ENCODE measurements at regions not wholly inside any gene's neighbourhood (a gene's known extent, or its start where the extent isn't known, plus 50 kb on each side); places are given as distances from the start of the nearest gene placed in this dataset.
"Not testable (repeated sequence)": the region's sequence is repeated elsewhere in the genome, so short reads cannot be mapped to it uniquely, and the experiment has no call there.

DNA sequence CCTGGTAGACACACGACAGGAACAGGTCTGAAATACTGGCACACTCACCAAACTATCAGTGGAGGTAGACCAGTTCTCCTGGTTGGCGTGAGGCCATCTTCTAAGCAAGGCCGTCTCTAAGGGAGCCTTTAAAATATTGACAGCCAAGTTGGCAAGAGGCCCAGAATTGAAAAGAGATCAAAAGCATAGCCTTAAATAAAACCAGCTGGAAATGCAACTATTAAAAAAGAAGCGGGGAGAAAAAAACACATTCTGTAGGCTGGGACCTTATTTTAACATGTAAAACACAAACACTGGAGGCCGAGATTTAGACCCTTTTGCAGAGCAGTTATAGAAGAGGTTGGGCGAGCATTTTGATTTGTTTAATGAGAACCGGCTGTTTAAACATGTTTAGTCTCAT is 233.0 kb upstream of the CLNK start:
- no peak for DNase-seq (ENCODE audit: low spot score)

DNA sequence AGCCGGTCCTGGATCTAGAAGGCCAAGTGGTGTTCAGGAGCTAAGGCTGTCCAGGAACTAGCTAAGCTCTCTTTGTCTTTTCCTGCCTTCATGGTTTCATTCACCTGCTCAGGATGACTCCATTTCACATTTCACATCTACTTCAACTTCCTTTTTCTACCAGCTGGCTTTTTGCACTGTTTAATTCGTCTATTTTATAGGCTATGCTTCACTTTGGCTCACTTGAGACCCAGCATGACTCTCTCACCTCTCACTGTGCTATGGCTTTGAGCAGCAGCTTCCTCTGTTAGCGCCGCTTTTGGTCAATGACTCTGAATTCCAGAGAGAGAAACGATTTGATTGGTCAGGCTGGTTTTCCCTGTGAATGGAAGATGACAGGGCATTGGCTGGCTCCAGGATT is 213.5 kb upstream of the CLNK start:
- no peak for DNase-seq (ENCODE audit: low spot score)

DNA sequence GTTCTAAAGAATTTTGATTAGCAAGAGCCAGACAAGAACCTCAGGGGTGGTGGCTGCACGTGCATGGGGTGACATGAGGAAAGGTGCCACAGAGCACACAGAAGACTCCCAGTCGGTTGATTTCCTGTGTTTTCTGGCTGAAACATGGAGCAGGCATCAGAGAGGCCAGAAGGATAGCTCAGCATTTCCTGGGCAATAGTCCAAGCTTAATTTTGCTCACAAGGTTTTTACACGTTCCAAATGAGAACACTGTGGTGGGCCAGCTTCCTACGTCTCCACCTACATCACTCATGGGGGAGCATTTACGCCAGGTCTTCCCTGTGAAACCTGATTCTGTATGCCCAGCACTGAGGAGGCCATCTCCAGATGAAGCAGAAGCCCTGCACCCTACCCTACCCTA is 212.5 kb upstream of the CLNK start:
- DNase-seq (ENCODE audit: low spot score): peak; percentile 98

DNA sequence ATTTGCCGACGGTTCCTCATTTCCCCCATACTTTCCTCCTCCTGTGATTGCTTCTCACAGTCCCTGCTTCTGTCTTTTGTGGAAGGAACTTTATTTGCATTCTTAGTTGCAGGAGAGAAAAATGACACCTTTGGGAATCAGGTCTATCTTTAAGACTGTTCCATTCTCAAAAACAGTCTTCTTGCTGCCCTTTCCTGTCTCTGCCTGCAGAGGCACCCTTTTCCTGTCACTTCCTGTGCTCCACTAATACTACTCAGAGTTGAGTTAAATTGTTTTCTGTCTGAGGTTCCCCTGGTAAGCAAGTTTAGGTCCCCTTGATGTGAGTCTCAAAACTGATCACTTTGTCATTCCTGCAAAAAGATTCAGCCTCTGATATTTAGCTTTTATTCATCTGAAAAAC is 208.8 kb upstream of the CLNK start:
- DNase-seq (ENCODE audit: low spot score): peak; percentile 9

DNA sequence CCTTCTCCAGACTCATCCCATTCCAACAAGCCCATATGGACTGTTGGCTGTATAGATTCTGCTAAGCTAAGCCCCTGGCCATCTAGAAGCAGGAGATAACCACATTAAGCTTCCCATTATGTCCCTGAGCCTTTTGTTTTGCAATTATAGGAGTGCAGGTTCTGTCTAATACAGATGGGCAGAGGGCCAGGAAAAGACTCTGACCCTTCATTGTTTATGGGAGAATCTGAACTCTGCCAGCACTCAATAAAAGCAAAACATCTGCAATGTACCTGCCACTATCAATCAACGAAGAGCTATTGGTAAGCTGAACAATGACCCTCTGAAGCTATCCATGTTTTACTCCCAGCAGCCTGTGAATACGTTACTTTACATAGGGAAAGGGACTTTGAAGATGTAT is 207.3 kb upstream of the CLNK start:
- DNase-seq (ENCODE audit: low spot score): no peak

DNA sequence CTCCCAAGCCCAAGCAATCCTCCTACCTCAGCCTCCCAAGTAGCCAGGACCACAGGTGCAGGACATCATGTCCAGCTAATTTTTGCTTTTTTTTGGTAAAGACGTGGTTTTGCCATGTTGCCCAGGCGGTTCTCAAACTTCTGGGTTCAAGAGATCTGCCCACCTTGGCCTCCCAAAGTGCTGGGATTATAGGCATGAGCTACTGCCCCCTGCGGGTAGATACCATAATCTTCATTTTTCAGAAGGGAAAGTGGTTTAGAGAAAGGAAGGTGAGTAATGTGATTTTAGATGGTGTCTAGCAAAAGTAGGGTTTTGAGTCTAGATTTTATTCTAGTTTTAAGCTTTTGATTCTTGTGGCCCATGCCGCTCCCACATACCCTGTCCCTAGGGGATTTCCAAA is 205.3 kb upstream of the CLNK start:
- DNase-seq (ENCODE audit: low spot score): no peak

DNA sequence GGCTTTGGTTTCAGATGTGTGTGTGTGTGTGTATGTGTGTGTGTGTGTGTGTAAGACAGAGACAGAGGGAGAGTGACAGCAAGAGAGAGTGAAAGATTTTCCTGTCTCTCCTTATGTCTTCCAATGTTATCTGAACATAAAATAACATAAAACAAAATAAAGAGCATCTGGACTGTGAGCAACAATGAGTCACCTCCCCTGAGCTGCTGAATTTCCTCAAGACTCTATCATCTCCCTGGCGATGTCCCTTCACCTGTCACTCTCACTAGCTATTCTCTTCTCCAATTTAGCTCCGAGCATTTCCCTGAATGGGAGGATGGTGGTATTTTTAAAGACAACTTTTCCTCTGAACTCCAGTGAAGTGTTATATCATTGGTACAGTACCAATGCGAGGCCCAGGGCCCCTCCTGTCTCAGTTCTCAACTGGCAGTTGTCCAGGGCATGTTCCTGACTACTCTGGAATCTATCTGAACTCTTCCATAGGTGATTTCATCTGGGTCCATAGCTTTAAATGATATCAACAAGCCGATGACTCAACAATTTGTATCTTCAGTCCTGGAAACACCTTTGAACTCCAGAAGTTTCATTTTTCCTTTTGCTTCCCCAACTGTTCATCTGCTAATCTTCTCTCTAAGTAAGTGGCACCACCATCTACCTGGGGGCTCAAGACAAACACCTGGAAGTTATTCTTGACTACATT is 195.0 kb upstream of the CLNK start:
- DNase-seq (ENCODE audit: low spot score): no peak

DNA sequence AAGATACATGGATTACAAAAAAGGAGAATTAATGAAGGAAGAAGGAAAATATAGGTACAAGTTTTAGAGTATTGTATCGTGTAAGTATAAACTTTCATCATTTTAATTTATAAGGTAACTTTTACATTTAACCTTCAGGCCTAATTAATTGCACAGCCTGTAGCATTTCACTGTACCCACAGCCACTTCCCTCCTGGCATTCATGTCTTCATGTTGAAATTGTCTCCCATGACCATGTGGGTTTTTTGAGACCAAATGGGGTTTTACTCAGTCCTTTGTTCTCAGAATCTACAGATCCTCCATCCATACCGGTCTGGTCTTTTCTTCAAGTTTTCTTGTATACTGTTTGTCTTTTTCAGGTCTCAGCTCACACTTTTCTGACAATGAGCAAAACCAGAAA is 194.3 kb upstream of the CLNK start:
- DNase-seq (ENCODE audit: low spot score): no peak

DNA sequence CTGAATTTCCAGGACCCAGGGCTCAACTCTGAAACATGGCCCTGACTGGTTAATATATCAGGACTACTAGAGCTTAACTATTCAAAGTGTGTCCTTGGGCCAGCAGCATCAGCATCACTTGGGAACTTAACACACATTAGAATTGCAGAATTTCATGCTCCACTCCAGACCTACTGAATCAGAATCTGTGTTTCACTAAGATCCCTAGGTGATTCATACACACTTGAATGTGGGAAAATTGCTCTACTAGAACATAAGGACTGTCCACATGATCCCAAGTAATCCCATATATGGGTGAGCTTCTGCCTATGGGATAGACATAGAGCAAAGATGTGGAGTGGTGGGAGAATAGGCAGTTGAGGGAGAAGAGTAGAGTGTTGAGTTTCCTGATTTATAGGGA is 192.5 kb upstream of the CLNK start:
- no peak for DNase-seq (ENCODE audit: low spot score)

DNA sequence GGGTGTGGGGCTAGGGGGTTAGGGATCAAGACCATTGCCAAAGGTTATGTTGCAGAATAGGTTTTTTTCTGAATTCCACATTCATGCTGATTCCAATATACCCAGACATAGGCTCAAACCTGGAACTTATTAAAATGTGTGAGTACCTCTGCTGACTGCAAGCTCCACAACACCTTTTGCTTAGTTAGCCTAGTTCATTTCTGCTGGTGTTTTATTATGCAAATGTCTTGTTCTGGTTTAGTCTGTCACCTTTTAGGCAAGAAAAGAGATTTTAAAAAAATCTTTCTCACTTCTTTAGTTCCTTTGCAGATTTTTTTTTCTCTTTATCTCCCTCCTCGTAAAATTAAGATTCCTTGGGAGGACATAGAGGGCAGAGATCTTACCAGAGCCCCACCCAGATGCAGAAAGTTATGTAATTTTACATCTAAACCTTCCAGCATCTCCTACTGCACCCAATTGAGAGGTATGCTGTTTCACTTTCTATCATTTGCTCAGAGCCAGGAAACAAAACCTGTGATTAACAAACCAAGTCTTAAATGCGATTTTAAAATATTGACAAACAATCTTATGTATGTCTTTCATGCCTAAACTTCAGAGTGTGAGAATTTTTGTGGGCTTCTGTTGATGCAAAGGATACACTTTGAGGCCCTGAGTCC is 190.7 kb upstream of the CLNK start:
- DNase-seq (ENCODE audit: low spot score): no peak

DNA sequence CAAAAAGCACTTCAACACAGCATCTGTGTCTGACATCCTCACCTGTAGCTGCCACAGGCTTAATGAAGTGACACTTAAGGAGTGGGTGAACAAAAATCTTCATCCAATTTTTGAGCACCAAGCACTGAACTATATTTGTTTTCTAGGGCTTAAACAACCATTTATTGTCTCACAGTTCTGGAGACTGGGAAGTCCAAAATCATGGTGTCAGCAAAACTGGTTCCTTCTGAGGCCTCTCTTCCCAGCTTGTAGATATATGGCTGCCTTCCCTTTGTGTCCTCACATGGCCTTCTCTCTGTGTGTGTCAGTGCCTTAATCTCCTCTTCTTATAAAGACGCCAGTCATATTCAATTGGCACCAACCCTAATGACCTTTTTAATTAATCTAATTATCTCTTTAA is 189.2 kb upstream of the CLNK start:
- DNase-seq (ENCODE audit: low spot score): no peak

DNA sequence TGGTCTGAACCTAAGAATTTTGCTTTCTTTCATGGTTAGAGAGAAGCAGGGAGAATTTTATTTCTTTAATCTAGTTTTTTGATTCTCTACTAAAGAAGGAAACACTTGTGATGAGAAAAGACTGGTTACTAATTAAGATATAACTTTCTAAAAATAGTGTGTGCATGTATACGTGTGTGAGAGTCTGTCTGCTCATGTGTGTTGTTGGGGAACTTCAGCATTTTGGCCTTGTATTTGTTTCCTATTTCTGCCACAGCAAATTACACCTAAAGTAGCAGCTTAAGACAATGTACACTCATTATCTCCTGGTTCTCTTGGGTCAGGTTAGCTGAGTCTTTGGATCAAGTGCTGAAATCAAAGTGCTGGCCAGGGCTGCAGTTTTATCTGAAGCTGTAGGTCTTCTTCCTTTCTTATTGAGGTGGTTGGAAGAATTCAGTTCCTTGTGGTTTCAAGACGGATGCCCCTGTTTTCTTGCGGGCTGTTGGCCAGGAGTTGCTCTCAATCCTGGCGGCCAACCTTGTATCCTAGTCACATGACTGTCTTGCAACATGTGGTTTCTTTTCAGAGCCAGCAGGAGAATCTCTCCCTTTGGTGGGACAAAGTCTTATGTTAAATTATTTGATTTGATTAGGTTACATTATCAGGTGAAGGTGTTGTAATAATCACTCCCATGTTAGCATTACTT is 188.4 kb upstream of the CLNK start:
- DNase-seq (ENCODE audit: low spot score): no peak

DNA sequence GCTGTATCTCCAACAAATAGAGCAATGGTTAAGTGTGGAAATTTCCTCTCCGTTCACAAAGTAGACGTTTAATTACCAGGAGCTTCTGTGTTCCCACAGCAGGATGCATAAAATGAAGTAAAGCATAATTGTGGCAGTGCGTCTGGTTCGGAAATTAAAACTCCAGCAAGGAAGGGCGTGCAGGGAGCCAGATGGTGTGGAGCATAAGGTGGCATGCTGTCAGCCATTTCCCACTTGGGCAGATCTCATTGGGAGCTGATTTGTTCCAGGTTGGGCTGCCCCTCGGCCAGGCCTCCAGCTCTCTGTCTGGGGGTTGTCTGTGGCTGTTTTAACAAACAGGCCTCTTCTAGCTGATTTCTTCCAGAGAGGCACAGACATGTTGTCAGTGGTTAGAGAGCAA is 182.1 kb upstream of the CLNK start:
- DNase-seq (ENCODE audit: low spot score): peak; percentile 98

DNA sequence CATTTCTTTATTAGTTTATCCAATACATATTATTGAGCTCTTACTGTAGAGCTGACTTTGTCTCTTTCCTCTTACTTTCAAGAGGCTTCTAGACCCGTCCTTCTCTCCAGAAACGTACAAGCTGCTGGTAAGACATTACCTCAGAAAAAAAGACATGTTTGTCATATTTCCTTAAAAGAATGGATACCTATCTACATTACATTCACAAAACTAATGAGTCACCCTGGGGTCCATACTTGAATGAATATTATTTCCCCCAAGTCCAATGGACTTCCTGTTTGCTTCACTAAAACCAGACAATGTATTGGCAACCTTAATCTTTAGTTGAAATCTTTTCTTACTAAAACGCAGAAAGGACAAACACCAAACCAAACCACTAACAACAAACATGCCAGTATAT is 176.5 kb upstream of the CLNK start:
- no peak for DNase-seq (ENCODE audit: low spot score)

DNA sequence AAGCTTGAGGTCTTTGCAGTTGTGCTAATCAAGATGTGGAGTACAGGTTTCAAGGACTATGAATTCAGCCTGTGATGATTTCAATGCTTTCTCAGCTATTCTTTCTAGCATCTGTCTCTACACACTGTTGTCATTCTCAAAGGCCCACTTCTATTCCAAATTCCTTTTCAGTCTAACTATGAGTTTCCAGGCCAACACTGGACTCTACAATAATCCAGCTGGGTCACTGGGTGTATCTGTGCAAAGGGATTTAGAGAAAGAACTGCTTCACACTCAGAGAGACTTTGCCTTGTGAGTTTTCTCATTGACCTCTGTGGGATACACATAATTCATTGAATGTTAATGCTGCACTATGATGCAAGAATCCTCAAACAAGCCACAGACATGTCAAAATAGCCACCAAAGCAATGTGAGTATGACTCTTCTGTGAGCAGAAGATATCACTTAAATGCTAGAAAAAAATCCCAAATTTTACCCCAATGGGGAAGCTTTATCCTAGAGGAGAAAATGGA is 171.8 kb upstream of the CLNK start:
- DNase-seq (ENCODE audit: low spot score): no peak

DNA sequence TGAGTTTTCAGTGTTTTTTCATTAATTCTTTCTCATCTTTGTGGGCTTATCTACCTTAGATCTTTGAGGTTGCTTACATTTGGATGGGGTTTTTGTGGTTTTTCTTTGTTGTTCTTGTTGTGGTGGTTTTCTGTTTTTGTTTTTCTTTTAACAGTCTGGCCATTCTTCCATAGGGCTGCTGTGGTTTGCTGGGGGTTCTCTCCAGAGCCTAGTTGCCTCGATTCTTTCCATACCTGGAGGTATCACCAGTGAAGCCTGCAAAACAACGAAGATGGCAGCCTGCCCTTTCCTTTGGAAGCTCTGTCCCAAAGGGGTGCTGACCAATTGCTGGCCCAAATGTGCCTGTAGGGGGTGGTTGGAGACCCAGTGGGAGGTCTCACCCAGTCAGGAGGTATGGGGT is 168.6 kb upstream of the CLNK start:
- DNase-seq (ENCODE audit: low spot score): no peak

DNA sequence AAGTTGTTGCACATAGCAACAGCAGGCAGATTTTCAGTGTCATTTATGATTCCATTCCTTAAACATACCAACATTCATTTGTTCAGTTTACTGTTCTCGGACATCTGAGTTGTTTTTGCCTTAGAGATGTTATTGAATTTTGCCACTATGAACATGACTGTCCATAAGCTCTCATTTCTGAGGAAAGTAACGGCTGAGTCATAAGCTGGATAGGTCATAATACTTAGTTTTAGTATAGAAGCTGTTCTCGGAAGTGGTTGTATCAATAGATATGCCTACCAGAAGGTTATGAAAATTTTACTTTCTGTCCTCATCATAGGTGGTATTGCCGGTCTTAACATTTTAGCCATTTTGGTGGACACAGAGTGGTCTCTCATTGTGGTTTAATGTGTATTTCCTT is 157.1 kb upstream of the CLNK start:
- DNase-seq (ENCODE audit: low spot score): no peak

DNA sequence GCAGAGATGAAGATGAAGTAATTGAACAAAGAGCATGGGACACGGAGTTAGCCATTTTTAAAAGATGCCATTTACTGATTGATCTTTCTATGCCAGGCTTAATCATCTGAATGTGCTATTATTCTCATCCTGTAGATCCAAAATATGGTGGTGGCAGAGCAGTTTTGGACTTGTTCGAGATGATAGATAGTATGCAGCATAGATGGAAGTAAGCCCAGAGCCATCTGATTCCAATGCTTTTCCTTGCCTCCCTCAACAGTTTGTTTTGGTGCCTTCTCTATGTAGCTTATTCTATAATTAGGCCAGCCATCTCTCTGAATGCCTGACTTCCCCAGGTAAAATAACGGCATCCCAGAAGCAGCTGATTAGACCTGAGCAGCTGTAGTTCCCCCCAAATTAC is 152.6 kb upstream of the CLNK start:
- DNase-seq (ENCODE audit: low spot score): no peak

DNA sequence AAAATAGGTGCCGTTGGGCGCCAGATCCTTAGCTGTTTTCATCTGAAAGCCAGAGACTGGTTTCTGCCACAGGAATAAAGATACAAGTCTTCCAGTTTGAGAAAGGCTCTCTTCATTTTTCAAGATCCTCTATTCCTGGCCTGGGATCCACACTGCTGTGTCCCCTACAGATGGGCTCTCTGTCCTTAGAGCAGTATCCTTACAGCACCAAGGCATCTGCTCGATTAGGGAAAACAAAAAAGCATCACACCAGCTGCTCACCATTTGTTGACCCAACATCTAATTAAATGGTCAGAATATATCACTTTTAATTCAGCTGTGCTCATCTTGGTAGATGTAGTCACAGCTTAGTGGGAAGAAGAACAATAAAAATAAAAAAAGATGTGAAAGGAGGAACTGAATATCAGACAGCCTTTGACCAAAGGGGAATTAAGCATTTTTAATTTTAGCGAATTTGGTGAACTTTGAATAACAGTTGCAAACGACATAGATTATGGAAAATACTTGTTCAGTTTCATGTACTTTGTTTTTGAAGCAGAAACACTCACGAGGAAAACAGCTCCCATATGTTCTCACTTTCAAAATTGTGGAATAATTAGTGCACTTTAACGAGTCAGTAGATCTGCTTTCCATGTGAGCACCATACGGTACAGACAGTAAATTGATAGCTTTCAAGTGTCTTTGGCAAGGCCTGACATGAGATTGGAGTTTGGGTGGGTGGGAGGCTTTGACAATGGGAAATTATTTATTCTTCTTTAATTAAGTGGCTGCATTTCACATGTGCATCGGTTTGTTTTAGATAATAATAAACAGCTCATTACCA is 148.4 kb upstream of the CLNK start:
- DNase-seq (ENCODE audit: low spot score): peak; percentile 19

DNA sequence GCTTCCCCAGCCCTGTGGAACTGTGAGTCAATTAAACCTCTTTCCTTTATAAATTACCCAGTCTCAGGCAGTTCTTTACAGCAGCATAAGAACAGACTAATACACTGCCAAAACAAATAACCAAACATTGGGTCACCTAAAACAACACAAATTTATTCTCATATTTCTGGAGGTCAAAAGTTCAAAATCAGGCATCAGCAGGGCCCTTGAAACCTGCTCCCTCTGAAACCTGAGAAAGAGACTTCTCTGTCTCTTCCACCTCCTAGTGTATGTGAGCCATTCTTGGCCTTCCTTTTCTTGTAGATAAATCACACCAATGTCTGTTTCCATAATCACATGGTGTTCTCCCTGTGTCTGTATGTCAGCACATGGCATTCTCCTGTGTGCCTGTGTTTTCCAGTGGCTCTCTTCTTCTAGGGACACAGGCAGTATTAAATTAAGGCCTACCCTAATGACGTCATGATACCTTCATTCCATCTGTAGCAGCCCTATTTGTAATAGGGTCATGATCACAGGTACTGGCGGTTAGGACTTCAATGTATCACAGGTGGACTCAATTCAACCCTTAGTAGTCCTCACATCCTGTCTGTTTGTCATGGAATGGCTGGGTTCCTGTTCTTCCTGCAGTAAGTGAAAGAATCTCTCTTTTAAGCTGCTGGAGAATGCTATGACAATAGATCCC is 147.3 kb upstream of the CLNK start:
- DNase-seq (ENCODE audit: low spot score): no peak

DNA sequence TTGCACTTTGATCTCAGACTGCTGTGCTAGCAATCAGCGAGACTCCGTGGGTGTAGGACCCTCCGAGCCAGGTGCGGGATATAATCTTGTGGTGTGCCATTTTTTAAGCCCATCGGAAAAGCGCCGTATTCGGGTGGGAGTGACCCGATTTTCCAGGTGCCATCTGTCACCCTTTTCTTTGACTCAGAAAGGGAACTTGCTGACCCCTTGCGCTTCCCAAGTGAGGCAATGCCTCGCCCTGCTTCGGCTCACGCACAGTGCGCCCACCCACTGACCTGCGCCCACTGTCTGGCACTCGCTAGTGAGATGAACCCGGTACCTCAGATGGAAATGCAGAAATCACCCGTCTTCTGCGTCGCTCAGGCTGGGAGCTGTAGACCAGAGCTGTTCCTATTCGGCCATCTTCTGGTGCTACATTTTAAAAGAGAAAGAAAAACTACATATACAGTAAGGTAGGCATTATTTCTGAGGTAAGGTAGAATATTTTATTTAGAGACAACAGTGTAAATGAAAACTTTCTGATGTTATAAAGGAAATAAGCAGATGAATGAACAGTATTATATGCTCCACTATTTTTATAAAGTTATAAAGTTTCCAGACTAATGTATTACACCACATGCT is 144.5 kb upstream of the CLNK start:
- not testable (repeated sequence) for DNase-seq (ENCODE audit: low spot score)
